Neural progenitor cell (in vitro differentiated cells): ENCODE measurements at regions not wholly inside any gene's neighbourhood (a gene's known extent, or its start where the extent isn't known, plus 50 kb on each side); places are given as distances from the start of the nearest gene placed in this dataset.
"Not testable (repeated sequence)": the region's sequence is repeated elsewhere in the genome, so short reads cannot be mapped to it uniquely, and the experiment has no call there.

Experiments used
- DNase-seq: peaks from one replicate; pipeline ENCODE4 v3.0.0-alpha.2; 2016; ENCODE audit warnings: low spot score
- H2AFZ ChIP-seq: fragments of 200-600 bp; sonication (generic); replicated peaks from 2 replicates; pipeline ENCODE4 v1.6.1; 2016; ENCODE audit warnings: antibody characterized with exemption
- H3F3A ChIP-seq: fragments of 200-600 bp; sonication (generic); 2 replicates; pipeline ENCODE4 v1.6.1; 2016; ENCODE audit warnings: antibody characterized with exemption, low read depth
- H3K27ac ChIP-seq: fragments of 200-600 bp; sonication (generic); 2 replicates; pipeline ENCODE4 v1.5.1; 2016; ENCODE audit warnings: mild to moderate bottlenecking
- H3K27me3 ChIP-seq: fragments of 200-600 bp; sonication (generic); 2 replicates; pipeline ENCODE4 v1.6.1; 2016; ENCODE audit warnings: mild to moderate bottlenecking, moderate library complexity
- H3K36me3 ChIP-seq: fragments of 200-600 bp; sonication (generic); 2 replicates; pipeline ENCODE4 v1.5.1; 2016
- H3K4me1 ChIP-seq: fragments of 200-600 bp; sonication (generic); 2 replicates; pipeline ENCODE4 v1.6.1; 2016; ENCODE audit warnings: mixed run types
- H3K4me2 ChIP-seq: fragments of 200-600 bp; sonication (generic); 2 replicates; pipeline ENCODE4 v1.6.1; 2016
- H3K4me3 ChIP-seq: fragments of 200-600 bp; sonication (generic); 2 replicates; pipeline ENCODE4 v1.5.1; 2016
- H3K79me2 ChIP-seq: fragments of 200-600 bp; sonication (generic); 2 replicates; pipeline ENCODE4 v1.6.1; 2016; ENCODE audit warnings: low read depth
- H3K9ac ChIP-seq: fragments of 200-600 bp; sonication (generic); 2 replicates; pipeline ENCODE4 v1.6.1; 2016
- H3K9me3 ChIP-seq: fragments of 200-600 bp; sonication (generic); 2 replicates; pipeline ENCODE4 v1.5.1; 2016; ENCODE audit warnings: low read depth
- H4K20me1 ChIP-seq: fragments of 200-600 bp; sonication (generic); 2 replicates; pipeline ENCODE4 v1.6.1; 2016; ENCODE audit warnings: low read depth
- H3K27ac Mint-ChIP-seq: 3 replicates; pipeline ENCODE4 v1.8.0; 2021; ENCODE audit warnings: mixed read lengths
- H3K27me3 Mint-ChIP-seq: 2 replicates; pipeline ENCODE4 v1.8.0; 2022; ENCODE audit warnings: low read depth, mild to moderate bottlenecking, inconsistent platforms, moderate library complexity, mixed read lengths; ENCODE audit not compliant: insufficient read depth
- H3K36me3 Mint-ChIP-seq: 3 replicates; pipeline ENCODE4 v1.8.0; 2021; ENCODE audit warnings: mixed read lengths
- H3K4me1 Mint-ChIP-seq: 3 replicates; pipeline ENCODE4 v1.8.0; 2021; ENCODE audit warnings: mixed read lengths
- H3K4me3 Mint-ChIP-seq: 3 replicates; pipeline ENCODE4 v1.8.0; 2021; ENCODE audit warnings: mild to moderate bottlenecking, moderate library complexity, mixed read lengths
- H3K9me3 Mint-ChIP-seq: 3 replicates; pipeline ENCODE4 v1.8.0; 2020; ENCODE audit warnings: mixed read lengths
- CTCF ChIP-seq: fragments of 200-600 bp; sonication (generic); IDR thresholded peaks from 2 replicates; pipeline ENCODE4 v1.5.1; 2017; ENCODE audit warnings: antibody characterized with exemption, mild to moderate bottlenecking
- EZH2 ChIP-seq: fragments of 200-600 bp; sonication (generic); IDR thresholded peaks from 2 replicates; pipeline ENCODE4 v1.6.1; 2017; ENCODE audit warnings: antibody characterized with exemption, mild to moderate bottlenecking, moderate library complexity
- EZH2phosphoT487 ChIP-seq: fragments of 200-600 bp; sonication (generic); IDR thresholded peaks from 2 replicates; pipeline ENCODE4 v1.6.1; 2017; ENCODE audit warnings: antibody characterized with exemption

GRCh38 chr7:68868978-68869377, 729.3 kb upstream of the AUTS2 start:
- Mint-ChIP-seq H3K27me3 (no peaks in the 10 kb centered on the region), H3K4me1 (no peaks in the 10 kb centered on the region), H3K9me3 (peaks cover 6% of the 10 kb centered on the region), H3K27ac (no peak overlapping the region), H3K4me3 (no peak overlapping the region), H3K36me3 (no peaks in the 10 kb centered on the region)
- H3K36me3 ChIP-seq = no peaks in the 10 kb centered on the region
- no peaks in the 10 kb centered on the region for H3K9me3 ChIP-seq
- no peak overlapping the region for H3K9ac ChIP-seq
- H3K4me1 ChIP-seq = peaks cover 12% of the 10 kb centered on the region
- no peak overlapping the region for H2AFZ ChIP-seq
- H3K4me2 ChIP-seq = no peak overlapping the region
- H3K79me2 ChIP-seq = no peaks in the 10 kb centered on the region
- peaks cover 10% of the 10 kb centered on the region for H3K27me3 ChIP-seq
- no peaks in the 10 kb centered on the region for H4K20me1 ChIP-seq
- no peak overlapping the region for H3K27ac ChIP-seq
- no peak for DNase-seq
- peaks cover 4% of the 10 kb centered on the region for H3F3A ChIP-seq
- TF ChIP-seq CTCF (no peak), EZH2phosphoT487 (no peak), EZH2 (no peak)
- no peak overlapping the region for H3K4me3 ChIP-seq

- no peak overlapping the region for H3K4me2 ChIP-seq
- H3K27me3 ChIP-seq = peaks cover 20% of the 10 kb centered on the region
- H4K20me1 ChIP-seq = no peaks in the 10 kb centered on the region
- no peak overlapping the region for H3K9ac ChIP-seq
- Mint-ChIP-seq H3K4me3 (no peak overlapping the region), H3K27me3 (no peaks in the 10 kb centered on the region), H3K36me3 (no peaks in the 10 kb centered on the region), H3K27ac (no peak overlapping the region), H3K4me1 (no peaks in the 10 kb centered on the region), H3K9me3 (peaks cover 4% of the 10 kb centered on the region)
- H3K36me3 ChIP-seq = no peaks in the 10 kb centered on the region
- H3K9me3 ChIP-seq = no peaks in the 10 kb centered on the region
- H3K4me1 ChIP-seq = peaks cover 6% of the 10 kb centered on the region
- no peak overlapping the region for H2AFZ ChIP-seq
- DNase-seq = no peak
- no peak overlapping the region for H3K27ac ChIP-seq
- no peaks in the 10 kb centered on the region for H3K79me2 ChIP-seq
- no peak for TF ChIP-seq EZH2
- H3F3A ChIP-seq = no peaks in the 10 kb centered on the region
- no peak overlapping the region for H3K4me3 ChIP-seq
Observed at GRCh38 chr7:68873616-68874015, 724.7 kb upstream of the AUTS2 start.

- no peak overlapping the region for H3K4me3 ChIP-seq
- no peak for TF ChIP-seq CTCF
- peak; percentile 88 for TF ChIP-seq EZH2phosphoT487
- TF ChIP-seq EZH2 = no peak
- no peaks in the 10 kb centered on the region for H3K79me2 ChIP-seq
Observed at GRCh38 chr7:68875857-68876256, 722.4 kb upstream of the AUTS2 start.

GRCh38 chr7:68887116-68887515, 711.2 kb upstream of the AUTS2 start:
- H3K27me3 ChIP-seq, H3K27ac ChIP-seq, H3K4me2 ChIP-seq, H3K9me3 Mint-ChIP-seq, H3K4me3 ChIP-seq, H3K36me3 ChIP-seq, H4K20me1 ChIP-seq, H3K79me2 ChIP-seq, H3K9ac ChIP-seq, H3K4me3 Mint-ChIP-seq, H3K4me1 Mint-ChIP-seq, DNase-seq, H3K27me3 Mint-ChIP-seq, H3K27ac Mint-ChIP-seq, H2AFZ ChIP-seq, H3K4me1 ChIP-seq, H3K36me3 Mint-ChIP-seq, H3K9me3 ChIP-seq, H3F3A ChIP-seq: not testable (repeated sequence)

More at GRCh38 chr7:68875857-68876256, 722.4 kb upstream of the AUTS2 start:
- Histone ChIP-seq H2AFZ (no peak overlapping the region), H3F3A (no peaks in the 10 kb centered on the region), H3K9me3 (no peaks in the 10 kb centered on the region), H3K27me3 (peaks cover 20% of the 10 kb centered on the region), H3K9ac (no peak overlapping the region), H3K4me1 (peaks cover 6% of the 10 kb centered on the region), H3K36me3 (no peaks in the 10 kb centered on the region), H3K27ac (no peak overlapping the region), H4K20me1 (no peaks in the 10 kb centered on the region), H3K4me2 (no peak overlapping the region)
- peaks cover 4% of the 10 kb centered on the region for H3K9me3 Mint-ChIP-seq
- H3K27me3 Mint-ChIP-seq = no peaks in the 10 kb centered on the region
- DNase-seq = peak; percentile 30
- H3K4me3 Mint-ChIP-seq = no peak overlapping the region
- no peak overlapping the region for H3K27ac Mint-ChIP-seq
- H3K4me1 Mint-ChIP-seq = no peaks in the 10 kb centered on the region
- H3K36me3 Mint-ChIP-seq = no peaks in the 10 kb centered on the region
